ENCODE measurements at regions not wholly inside any gene's neighbourhood (a gene's known extent, or its start where the extent isn't known, plus 50 kb on each side); places are given as distances from the start of the nearest gene placed in this dataset.

DNA sequence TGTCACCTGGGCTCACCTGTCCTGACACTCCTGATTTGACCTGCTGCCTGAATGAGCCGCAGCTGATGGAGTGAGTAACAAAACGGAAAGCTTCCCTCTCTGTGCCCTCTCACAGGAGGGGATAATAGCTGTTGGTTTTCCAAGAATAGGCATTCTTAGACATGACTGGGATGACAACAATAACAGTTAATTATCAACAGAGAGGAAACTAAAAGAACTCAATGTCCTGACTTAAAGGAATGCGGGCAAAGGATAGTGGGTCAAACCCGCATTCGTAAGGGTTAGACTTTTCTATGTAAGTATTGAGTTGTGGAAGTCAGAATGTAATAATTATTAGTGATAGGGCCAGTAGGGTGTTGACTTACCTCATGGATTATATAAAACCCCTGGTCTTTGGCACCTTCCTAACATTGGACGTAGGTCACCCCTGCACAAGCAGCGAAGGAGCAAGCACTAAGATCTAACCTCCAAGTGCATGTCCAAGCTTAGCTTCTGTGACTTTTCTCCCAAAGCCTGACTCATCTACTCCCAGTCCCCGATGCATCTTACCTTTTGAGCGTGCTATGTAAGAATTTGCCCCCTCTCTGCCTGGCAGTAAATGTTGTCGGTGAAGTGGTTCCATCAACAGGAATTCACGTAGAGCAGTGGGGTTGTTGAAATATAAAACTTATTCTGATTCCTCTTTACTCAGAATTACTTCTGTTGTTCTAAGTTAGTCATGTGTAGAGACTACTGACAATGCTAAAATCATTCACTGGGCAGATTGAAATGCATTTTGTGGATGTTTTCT, 442.3 kb downstream of the FGF9 start:
- TF ChIP-seq, protein P1, sequence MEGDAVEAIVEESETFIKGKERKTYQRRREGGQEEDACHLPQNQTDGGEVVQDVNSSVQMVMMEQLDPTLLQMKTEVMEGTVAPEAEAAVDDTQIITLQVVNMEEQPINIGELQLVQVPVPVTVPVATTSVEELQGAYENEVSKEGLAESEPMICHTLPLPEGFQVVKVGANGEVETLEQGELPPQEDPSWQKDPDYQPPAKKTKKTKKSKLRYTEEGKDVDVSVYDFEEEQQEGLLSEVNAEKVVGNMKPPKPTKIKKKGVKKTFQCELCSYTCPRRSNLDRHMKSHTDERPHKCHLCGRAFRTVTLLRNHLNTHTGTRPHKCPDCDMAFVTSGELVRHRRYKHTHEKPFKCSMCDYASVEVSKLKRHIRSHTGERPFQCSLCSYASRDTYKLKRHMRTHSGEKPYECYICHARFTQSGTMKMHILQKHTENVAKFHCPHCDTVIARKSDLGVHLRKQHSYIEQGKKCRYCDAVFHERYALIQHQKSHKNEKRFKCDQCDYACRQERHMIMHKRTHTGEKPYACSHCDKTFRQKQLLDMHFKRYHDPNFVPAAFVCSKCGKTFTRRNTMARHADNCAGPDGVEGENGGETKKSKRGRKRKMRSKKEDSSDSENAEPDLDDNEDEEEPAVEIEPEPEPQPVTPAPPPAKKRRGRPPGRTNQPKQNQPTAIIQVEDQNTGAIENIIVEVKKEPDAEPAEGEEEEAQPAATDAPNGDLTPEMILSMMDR (IDR thresholded peaks at IDR 0.05) = no peak
- TF ChIP-seq POLR2A (IDR thresholded peaks at IDR 0.05) = no peak
